ENCODE measurements at regions not wholly inside any gene's neighbourhood (a gene's known extent, or its start where the extent isn't known, plus 50 kb on each side); places are given as distances from the start of the nearest gene placed in this dataset.

- H3K4me1 ChIP-seq (ENCODE audit: insufficient read depth, insufficient read length), result no peaks in the 10 kb centered on the region
- no peaks in the 10 kb centered on the region for H3K9me3 ChIP-seq (ENCODE audit: insufficient read depth, low read length)
- no peak overlapping the region for H3K4me3 ChIP-seq (ENCODE audit: insufficient read length, low read depth)
- TF ChIP-seq SUZ12 (IDR thresholded peaks at IDR 0.05; ENCODE audit: extremely low read depth, insufficient read depth, insufficient read length) (no peak), YY1 (IDR thresholded peaks at IDR 0.05; ENCODE audit: insufficient read depth, insufficient read length) (no peak), ZNF274 (IDR thresholded peaks at IDR 0.05; ENCODE audit: low read depth, low read length) (no peak)
- no peak overlapping the region for H3K9ac ChIP-seq (ENCODE audit: insufficient read length, low read depth)
- H3K36me3 ChIP-seq (ENCODE audit: insufficient read depth, insufficient read length, low read length), result no peaks in the 10 kb centered on the region
- no peak for DNase-seq (ENCODE audit: low read depth, low spot score)
- no peaks in the 10 kb centered on the region for H3K27me3 ChIP-seq (ENCODE audit: insufficient read depth, insufficient read length)
These were observed 724.6 kb downstream of the CENPC start for GRCh38 chr4:66820681-66821080.

- TF ChIP-seq YY1 (IDR thresholded peaks at IDR 0.05; ENCODE audit: insufficient read depth, insufficient read length) (no peak), SUZ12 (IDR thresholded peaks at IDR 0.05; ENCODE audit: extremely low read depth, insufficient read depth, insufficient read length) (no peak), ZNF274 (IDR thresholded peaks at IDR 0.05; ENCODE audit: low read depth, low read length) (no peak)
- Histone ChIP-seq H3K4me1 (ENCODE audit: insufficient read depth, insufficient read length) (no peaks in the 10 kb centered on the region), H3K9me3 (ENCODE audit: insufficient read depth, low read length) (no peaks in the 10 kb centered on the region), H3K4me3 (ENCODE audit: insufficient read length, low read depth) (no peak overlapping the region), H3K36me3 (ENCODE audit: insufficient read depth, insufficient read length, low read length) (no peaks in the 10 kb centered on the region), H3K9ac (ENCODE audit: insufficient read length, low read depth) (no peak overlapping the region), H3K27me3 (ENCODE audit: insufficient read depth, insufficient read length) (no peaks in the 10 kb centered on the region)
- no peak for DNase-seq (ENCODE audit: low read depth, low spot score)
These were observed 731.0 kb downstream of the CENPC start for GRCh38 chr4:66814277-66814676.

GRCh38 chr4:66805582-66805981 is 739.7 kb downstream of the CENPC start:
- Histone ChIP-seq H3K4me1 (ENCODE audit: insufficient read depth, insufficient read length) (no peaks in the 10 kb centered on the region), H3K36me3 (ENCODE audit: insufficient read depth, insufficient read length, low read length) (no peaks in the 10 kb centered on the region), H3K9ac (ENCODE audit: insufficient read length, low read depth) (no peak overlapping the region), H3K9me3 (ENCODE audit: insufficient read depth, low read length) (no peaks in the 10 kb centered on the region), H3K27me3 (ENCODE audit: insufficient read depth, insufficient read length) (no peaks in the 10 kb centered on the region), H3K4me3 (ENCODE audit: insufficient read length, low read depth) (no peak overlapping the region)
- no peak for TF ChIP-seq SUZ12 (IDR thresholded peaks at IDR 0.05; ENCODE audit: extremely low read depth, insufficient read depth, insufficient read length)
- no peak for TF ChIP-seq YY1 (IDR thresholded peaks at IDR 0.05; ENCODE audit: insufficient read depth, insufficient read length)
- no peak for TF ChIP-seq ZNF274 (IDR thresholded peaks at IDR 0.05; ENCODE audit: low read depth, low read length)
- DNase-seq (ENCODE audit: low read depth, low spot score), result no peak

- H3K9me3 ChIP-seq (ENCODE audit: insufficient read depth, low read length), result no peaks in the 10 kb centered on the region
- TF ChIP-seq ZNF274 (IDR thresholded peaks at IDR 0.05; ENCODE audit: low read depth, low read length), result no peak
- no peak for TF ChIP-seq YY1 (IDR thresholded peaks at IDR 0.05; ENCODE audit: insufficient read depth, insufficient read length)
- no peak for TF ChIP-seq SUZ12 (IDR thresholded peaks at IDR 0.05; ENCODE audit: extremely low read depth, insufficient read depth, insufficient read length)
- H3K4me3 ChIP-seq (ENCODE audit: insufficient read length, low read depth), result no peak overlapping the region
- no peaks in the 10 kb centered on the region for H3K27me3 ChIP-seq (ENCODE audit: insufficient read depth, insufficient read length)
- DNase-seq (ENCODE audit: low read depth, low spot score), result no peak
- H3K36me3 ChIP-seq (ENCODE audit: insufficient read depth, insufficient read length, low read length), result no peaks in the 10 kb centered on the region
- H3K4me1 ChIP-seq (ENCODE audit: insufficient read depth, insufficient read length), result no peaks in the 10 kb centered on the region
- no peak overlapping the region for H3K9ac ChIP-seq (ENCODE audit: insufficient read length, low read depth)
These were observed 740.3 kb downstream of the CENPC start for GRCh38 chr4:66804979-66805378.

GRCh38 chr4:66797608-66798007 is 747.7 kb downstream of the CENPC start:
- H3K9ac ChIP-seq (ENCODE audit: insufficient read length, low read depth), result no peak overlapping the region
- no peaks in the 10 kb centered on the region for H3K9me3 ChIP-seq (ENCODE audit: insufficient read depth, low read length)
- no peaks in the 10 kb centered on the region for H3K36me3 ChIP-seq (ENCODE audit: insufficient read depth, insufficient read length, low read length)
- no peaks in the 10 kb centered on the region for H3K4me1 ChIP-seq (ENCODE audit: insufficient read depth, insufficient read length)
- no peak for DNase-seq (ENCODE audit: low read depth, low spot score)
- H3K27me3 ChIP-seq (ENCODE audit: insufficient read depth, insufficient read length), result no peaks in the 10 kb centered on the region
- TF ChIP-seq SUZ12 (IDR thresholded peaks at IDR 0.05; ENCODE audit: extremely low read depth, insufficient read depth, insufficient read length), result no peak
- no peak for TF ChIP-seq YY1 (IDR thresholded peaks at IDR 0.05; ENCODE audit: insufficient read depth, insufficient read length)
- no peak for TF ChIP-seq ZNF274 (IDR thresholded peaks at IDR 0.05; ENCODE audit: low read depth, low read length)
- H3K4me3 ChIP-seq (ENCODE audit: insufficient read length, low read depth), result no peak overlapping the region

GRCh38 chr4:66795724-66796123 is 749.6 kb downstream of the CENPC start:
- Histone ChIP-seq H3K27me3 (ENCODE audit: insufficient read depth, insufficient read length) (no peaks in the 10 kb centered on the region), H3K36me3 (ENCODE audit: insufficient read depth, insufficient read length, low read length) (no peaks in the 10 kb centered on the region), H3K4me3 (ENCODE audit: insufficient read length, low read depth) (no peak overlapping the region), H3K4me1 (ENCODE audit: insufficient read depth, insufficient read length) (no peaks in the 10 kb centered on the region), H3K9ac (ENCODE audit: insufficient read length, low read depth) (no peak overlapping the region), H3K9me3 (ENCODE audit: insufficient read depth, low read length) (no peaks in the 10 kb centered on the region)
- no peak for DNase-seq (ENCODE audit: low read depth, low spot score)
- no peak for TF ChIP-seq YY1 (IDR thresholded peaks at IDR 0.05; ENCODE audit: insufficient read depth, insufficient read length)
- no peak for TF ChIP-seq SUZ12 (IDR thresholded peaks at IDR 0.05; ENCODE audit: extremely low read depth, insufficient read depth, insufficient read length)
- TF ChIP-seq ZNF274 (IDR thresholded peaks at IDR 0.05; ENCODE audit: low read depth, low read length), result no peak

GRCh38 chr4:66794390-66795034 is 750.8 kb downstream of the CENPC start:
- H3K9ac ChIP-seq (ENCODE audit: insufficient read length, low read depth), result no peak overlapping the region
- TF ChIP-seq YY1 (IDR thresholded peaks at IDR 0.05; ENCODE audit: insufficient read depth, insufficient read length) (no peak), ZNF274 (IDR thresholded peaks at IDR 0.05; ENCODE audit: low read depth, low read length) (no peak), SUZ12 (IDR thresholded peaks at IDR 0.05; ENCODE audit: extremely low read depth, insufficient read depth, insufficient read length) (no peak)
- no peak overlapping the region for H3K4me3 ChIP-seq (ENCODE audit: insufficient read length, low read depth)
- no peaks in the 10 kb centered on the region for H3K36me3 ChIP-seq (ENCODE audit: insufficient read depth, insufficient read length, low read length)
- no peaks in the 10 kb centered on the region for H3K9me3 ChIP-seq (ENCODE audit: insufficient read depth, low read length)
- no peaks in the 10 kb centered on the region for H3K27me3 ChIP-seq (ENCODE audit: insufficient read depth, insufficient read length)
- H3K4me1 ChIP-seq (ENCODE audit: insufficient read depth, insufficient read length), result no peaks in the 10 kb centered on the region
- DNase-seq (ENCODE audit: low read depth, low spot score), result no peak

Data from NT2/D1 (cell line).